ENCODE measurements at regions not wholly inside any gene's neighbourhood (a gene's known extent, or its start where the extent isn't known, plus 50 kb on each side); places are given as distances from the start of the nearest gene placed in this dataset.

- Histone ChIP-seq H3K27me3 (ENCODE audit: control insufficient read depth, insufficient read depth, low read length) (no peaks in the 10 kb centered on the region), H3K27ac (ENCODE audit: low read length) (no peak overlapping the region), H3K4me1 (ENCODE audit: control insufficient read depth, insufficient read depth, low read length) (no peaks in the 10 kb centered on the region), H3K36me3 (ENCODE audit: control insufficient read depth, insufficient read depth, low read length) (no peaks in the 10 kb centered on the region), H3K4me3 (ENCODE audit: low read length) (no peak overlapping the region), H3K9me3 (ENCODE audit: control insufficient read depth, insufficient read depth, low read length) (no peaks in the 10 kb centered on the region)
- no peak for DNase-seq
- Mint-ChIP-seq H3K27ac (no peak overlapping the region), H3K9me3 (peaks cover 3% of the 10 kb centered on the region in 2 donors), H3K4me3 (no peak overlapping the region), H3K27me3 (ENCODE audit: low read depth in 2 of 2) (peaks cover 14 to 20% of the 10 kb centered on the region in 2 donors), H3K4me1 (no peaks in the 10 kb centered on the region), H3K36me3 (peaks cover 8% of the 10 kb centered on the region)
- 92% methylated on average over 11 of the region's 11 CpGs for WGBS (ENCODE audit: insufficient coverage)
- no peak for TF ChIP-seq CTCF (IDR thresholded peaks at IDR 0.05)
- no peak for ATAC-seq
- intact Hi-C loops (cut with micrococcal nuclease) = no loop called here
These were observed 237.9 kb downstream of the FOXD2 start for GRCh38 chr1:47675721-47676120.

GRCh38 chr1:47676311-47677054, 238.6 kb downstream of the FOXD2 start:
- DNase-seq = no peak
- no peak for TF ChIP-seq CTCF (IDR thresholded peaks at IDR 0.05)
- peaks cover 14 to 18% of the 10 kb centered on the region in 2 donors for H3K27me3 Mint-ChIP-seq (ENCODE audit: low read depth in 2 of 2)
- H3K36me3 Mint-ChIP-seq = peaks cover 8% of the 10 kb centered on the region
- Histone ChIP-seq H3K4me3 (ENCODE audit: low read length) (no peak overlapping the region), H3K36me3 (ENCODE audit: control insufficient read depth, insufficient read depth, low read length) (no peaks in the 10 kb centered on the region), H3K27me3 (ENCODE audit: control insufficient read depth, insufficient read depth, low read length) (no peaks in the 10 kb centered on the region), H3K9me3 (ENCODE audit: control insufficient read depth, insufficient read depth, low read length) (no peaks in the 10 kb centered on the region), H3K4me1 (ENCODE audit: control insufficient read depth, insufficient read depth, low read length) (no peaks in the 10 kb centered on the region), H3K27ac (ENCODE audit: low read length) (no peak overlapping the region)
- intact Hi-C loops (cut with micrococcal nuclease) = no loop called here
- H3K4me1 Mint-ChIP-seq = no peaks in the 10 kb centered on the region
- H3K4me3 Mint-ChIP-seq = no peak overlapping the region
- no peak overlapping the region for H3K27ac Mint-ChIP-seq
- WGBS (ENCODE audit: insufficient coverage) = 80% methylated on average over 14 of the region's 14 CpGs
- no peak for ATAC-seq
- H3K9me3 Mint-ChIP-seq = peaks cover 3% of the 10 kb centered on the region in 2 donors

GRCh38 chr1:47677241-47677940, 239.5 kb downstream of the FOXD2 start:
- intact Hi-C loops (cut with micrococcal nuclease) = no loop called here
- Histone ChIP-seq H3K9me3 (ENCODE audit: control insufficient read depth, insufficient read depth, low read length) (no peaks in the 10 kb centered on the region), H3K27me3 (ENCODE audit: control insufficient read depth, insufficient read depth, low read length) (no peaks in the 10 kb centered on the region), H3K27ac (ENCODE audit: low read length) (no peak overlapping the region), H3K4me3 (ENCODE audit: low read length) (no peak overlapping the region), H3K36me3 (ENCODE audit: control insufficient read depth, insufficient read depth, low read length) (no peaks in the 10 kb centered on the region), H3K4me1 (ENCODE audit: control insufficient read depth, insufficient read depth, low read length) (no peaks in the 10 kb centered on the region)
- WGBS (ENCODE audit: insufficient coverage) = 91% methylated on average over 24 of the region's 24 CpGs
- Mint-ChIP-seq H3K36me3 (peaks cover 6% of the 10 kb centered on the region), H3K27ac (no peak overlapping the region), H3K4me3 (no peak overlapping the region), H3K27me3 (ENCODE audit: low read depth in 2 of 2) (peaks cover 12 to 20% of the 10 kb centered on the region in 2 donors), H3K4me1 (no peaks in the 10 kb centered on the region), H3K9me3 (peaks cover 3% of the 10 kb centered on the region in 2 donors)
- no peak for TF ChIP-seq CTCF (IDR thresholded peaks at IDR 0.05)
- ATAC-seq = no peak
- DNase-seq = no peak
